Naive B cell (primary cell): ENCODE measurements at regions not wholly inside any gene's neighbourhood (a gene's known extent, or its start where the extent isn't known, plus 50 kb on each side); places are given as distances from the start of the nearest gene placed in this dataset.
A peak's percentile ranks its signal among the peaks of the same experiment; 100 is the strongest.
"Not testable (repeated sequence)": the region's sequence is repeated elsewhere in the genome, so short reads cannot be mapped to it uniquely, and the experiment has no call there.

ENCODE experiments used
- ATAC-seq, 2 donors: fragments of 150-1000 bp; cut with Tn5 transposase; 2 replicates each; pipeline ENCODE4 v1.10.0; 2021; ENCODE audit warnings: low read depth in 2 of 2, mild to moderate bottlenecking in 2 of 2, moderate library complexity in 2 of 2
- DNase-seq: peaks from one replicate; pipeline ENCODE4 v3.0.0; 2022
- H3K27ac Mint-ChIP-seq, 6 donors: one replicate each; pipeline ENCODE4 v1.8.0; 2020 to 2022; ENCODE audit warnings: mild to moderate bottlenecking in 6 of 6, mixed read lengths in 6 of 6, moderate library complexity in 5 of 6, inconsistent platforms in 2 of 6
- H3K27me3 Mint-ChIP-seq, 3 donors: one replicate each; pipeline ENCODE4 v1.8.0; 2021 to 2022; ENCODE audit warnings: mixed read lengths in 3 of 3, mild to moderate bottlenecking in 1 of 3
- H3K36me3 Mint-ChIP-seq, 2 donors: one replicate each; pipeline ENCODE4 v1.8.0; 2020 to 2022; ENCODE audit warnings: mixed read lengths in 2 of 2, inconsistent platforms in 1 of 2, mild to moderate bottlenecking in 1 of 2
- H3K4me1 Mint-ChIP-seq, 3 donors: one replicate each; pipeline ENCODE4 v1.8.0; 2020 to 2022; ENCODE audit warnings: mixed read lengths in 3 of 3, inconsistent platforms in 1 of 3, mild to moderate bottlenecking in 1 of 3, moderate library complexity in 1 of 3
- H3K4me3 Mint-ChIP-seq, 8 donors: one replicate each; pipeline ENCODE4 v1.8.0; 2020 to 2022; ENCODE audit warnings: mild to moderate bottlenecking in 8 of 8, mixed read lengths in 8 of 8, moderate library complexity in 8 of 8, inconsistent platforms in 2 of 8
- H3K9me3 Mint-ChIP-seq, 7 donors: one replicate each; pipeline ENCODE4 v1.8.0; 2020 to 2022; ENCODE audit warnings: mixed read lengths in 7 of 7, mild to moderate bottlenecking in 5 of 7, inconsistent platforms in 2 of 7, moderate library complexity in 1 of 7

DNA sequence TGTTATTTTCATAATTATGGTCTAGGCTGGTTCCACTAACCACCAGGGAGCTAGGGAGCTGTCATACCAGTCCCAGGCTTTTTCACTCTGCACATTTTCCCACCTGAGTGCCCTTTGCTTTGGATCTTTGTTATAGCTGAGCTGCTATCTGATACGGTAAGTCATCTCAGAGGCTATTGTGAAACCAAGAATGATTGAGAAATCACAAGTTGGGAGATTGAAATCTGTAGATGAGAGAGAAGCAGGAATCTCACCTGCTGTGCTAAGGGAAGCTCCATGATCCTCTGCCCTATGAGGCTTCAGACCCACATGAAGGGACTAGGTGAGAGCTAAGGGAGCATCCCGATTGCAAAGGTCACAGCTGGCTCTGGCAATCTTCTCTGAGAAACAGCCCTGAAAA is 307.8 kb downstream of the REEP3 start:
- ATAC-seq (no peak), DNase-seq (no peak)
- H3K4me3 Mint-ChIP-seq, result peak overlapping the region in 1 of 8 donors; percentile 16
- H3K36me3 Mint-ChIP-seq, result no peaks in the 10 kb centered on the region
- H3K27ac Mint-ChIP-seq, result no peak overlapping the region
- H3K4me1 Mint-ChIP-seq, result peaks cover 0 to 4% (median 0%) of the 10 kb centered on the region in 3 donors
- H3K9me3 Mint-ChIP-seq, result peaks cover 0 to 2% (median 0%) of the 10 kb centered on the region in 7 donors
- peaks cover 16 to 21% (median 17%) of the 10 kb centered on the region in 3 donors for H3K27me3 Mint-ChIP-seq

DNA sequence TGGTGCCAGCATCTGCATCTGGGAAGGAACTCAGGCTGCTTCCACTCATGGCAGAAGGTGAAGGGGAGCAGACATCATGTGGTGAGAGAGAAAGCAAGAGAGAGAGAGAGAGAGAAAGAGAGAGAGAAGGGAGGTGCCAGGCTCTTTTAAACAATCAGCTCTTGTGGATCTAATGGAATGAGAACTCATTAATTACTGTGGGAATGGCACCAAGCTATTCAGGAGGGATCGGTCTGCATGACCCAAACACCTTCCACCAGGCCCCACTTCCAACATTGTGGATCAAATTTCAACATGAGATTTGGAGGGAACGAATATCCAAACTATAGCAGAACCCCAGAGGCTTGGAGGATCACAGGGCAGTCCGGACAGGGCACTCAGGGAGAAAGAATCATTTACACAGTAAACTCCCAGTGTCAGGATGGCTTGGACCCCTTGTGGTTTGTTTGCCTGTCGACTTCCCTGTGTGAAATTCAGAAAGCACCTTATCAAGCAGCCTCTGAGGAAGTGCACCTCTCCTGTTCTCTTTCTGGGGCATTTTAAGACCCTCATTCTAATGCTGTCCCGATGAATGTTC is 308.5 kb downstream of the REEP3 start:
- Mint-ChIP-seq H3K27me3 (peaks cover 14 to 16% (median 15%) of the 10 kb centered on the region in 3 donors), H3K9me3 (peaks cover 0 to 2% (median 0%) of the 10 kb centered on the region in 7 donors), H3K36me3 (no peaks in the 10 kb centered on the region), H3K27ac (peak overlapping the region in 1 of 6 donors; percentile 10), H3K4me1 (peaks cover 0 to 4% (median 0%) of the 10 kb centered on the region in 3 donors), H3K4me3 (no peak overlapping the region)
- ATAC-seq (no peak), DNase-seq (no peak)

DNA sequence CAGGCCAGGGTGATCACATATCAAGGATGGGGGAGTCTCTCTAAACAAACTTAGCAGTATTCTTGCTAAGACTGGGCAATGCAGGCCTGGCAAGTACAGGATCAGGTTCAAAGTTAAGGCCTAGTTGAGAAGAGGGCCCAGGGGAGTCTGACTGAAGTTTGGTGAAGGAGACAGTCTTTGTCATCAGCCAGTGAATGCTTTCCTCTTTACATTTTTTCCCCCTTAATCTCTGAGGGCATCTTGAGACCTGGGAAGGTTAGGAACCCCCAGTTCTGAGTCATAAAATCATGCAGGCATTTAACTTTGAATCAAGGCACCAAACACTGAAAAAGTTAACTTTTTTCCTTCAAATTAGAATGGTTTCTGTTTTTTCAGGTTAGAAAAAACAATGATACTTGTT is 311.5 kb downstream of the REEP3 start:
- H3K36me3 Mint-ChIP-seq, result no peaks in the 10 kb centered on the region
- ATAC-seq (no peak), DNase-seq (no peak)
- no peak overlapping the region for H3K4me3 Mint-ChIP-seq
- peaks cover 8 to 13% (median 12%) of the 10 kb centered on the region in 3 donors for H3K27me3 Mint-ChIP-seq
- no peaks in the 10 kb centered on the region for H3K4me1 Mint-ChIP-seq
- no peak overlapping the region for H3K27ac Mint-ChIP-seq
- H3K9me3 Mint-ChIP-seq, result peaks cover 0 to 2% (median 0%) of the 10 kb centered on the region in 7 donors

DNA sequence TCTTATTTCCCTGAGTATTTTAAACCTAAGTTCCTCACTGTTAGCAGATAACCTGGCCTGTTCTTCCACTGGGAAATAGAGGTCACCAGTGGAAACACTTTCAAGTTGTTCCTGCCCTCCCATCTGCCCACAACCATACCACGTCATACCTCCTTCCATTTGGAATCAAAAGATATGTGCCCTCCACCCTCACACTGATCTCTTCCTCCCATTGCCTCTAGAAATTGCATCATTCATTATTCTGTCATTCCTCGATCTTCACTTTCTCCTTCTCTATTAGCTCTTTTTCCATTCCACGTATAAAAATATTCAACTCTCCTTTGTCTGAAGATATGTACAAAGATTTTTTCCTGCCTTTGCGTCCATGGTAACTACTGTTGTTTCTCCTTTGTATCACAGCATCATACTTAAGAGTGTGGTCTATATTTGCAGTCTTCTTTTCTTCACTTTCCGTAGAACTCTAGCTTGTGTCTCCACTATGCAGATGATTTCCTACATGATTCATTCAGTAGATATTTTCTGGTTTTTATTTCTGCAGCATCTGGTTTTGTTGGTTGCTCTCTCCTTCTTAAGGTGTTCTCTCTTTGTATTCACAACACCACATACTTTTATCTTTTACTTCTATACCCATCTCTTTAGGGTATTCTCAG is 312.3 kb downstream of the REEP3 start:
- no peak for DNase-seq
- Mint-ChIP-seq H3K9me3 (peaks cover 0 to 2% (median 0%) of the 10 kb centered on the region in 7 donors), H3K4me3 (no peak overlapping the region), H3K27me3 (peaks cover 8 to 13% (median 12%) of the 10 kb centered on the region in 3 donors), H3K36me3 (no peaks in the 10 kb centered on the region), H3K27ac (no peak overlapping the region), H3K4me1 (no peaks in the 10 kb centered on the region)
- no peak for ATAC-seq

DNA sequence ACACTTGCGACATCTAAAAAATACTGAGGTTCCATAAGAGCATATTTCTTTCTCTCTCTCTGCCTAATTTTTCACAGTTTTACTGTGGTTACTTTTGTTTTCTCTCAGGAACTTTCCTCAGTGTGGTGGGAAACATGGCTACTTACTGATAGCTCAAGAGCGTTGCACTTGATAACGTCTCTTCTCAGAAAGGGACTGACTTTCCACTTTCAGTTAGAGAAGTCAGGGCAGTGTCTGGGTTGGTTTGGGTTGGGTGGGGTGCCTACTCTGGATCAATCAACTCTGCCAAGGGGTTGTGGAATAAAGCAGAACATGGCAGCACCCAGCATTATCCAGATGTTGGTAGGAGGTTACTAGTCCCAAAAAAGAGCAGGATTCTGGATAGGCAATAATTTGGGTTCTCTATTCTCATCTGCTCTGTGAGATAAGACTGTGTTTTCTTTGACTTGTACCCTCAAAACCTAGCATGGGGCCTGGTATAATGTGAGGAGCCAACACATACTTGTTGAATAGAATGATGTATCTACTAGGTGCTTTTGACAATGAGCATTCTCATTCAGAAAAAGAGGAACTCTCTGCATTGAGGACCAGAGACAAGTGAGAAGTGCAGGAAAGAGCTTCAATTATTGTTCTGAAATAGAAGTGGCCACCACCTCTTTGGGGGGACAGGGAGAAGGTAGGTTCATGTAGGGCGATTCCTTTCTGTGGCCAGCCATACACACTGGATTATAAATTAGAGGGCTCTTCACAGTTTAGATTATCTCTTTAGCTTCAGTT is 315.7 kb downstream of the REEP3 start:
- ATAC-seq (no peak), DNase-seq (no peak)
- Mint-ChIP-seq H3K36me3 (no peaks in the 10 kb centered on the region), H3K4me3 (peak overlapping the region in 1 of 8 donors; percentile 7), H3K4me1 (no peaks in the 10 kb centered on the region), H3K27ac (no peak overlapping the region), H3K27me3 (peaks cover 12 to 32% (median 22%) of the 10 kb centered on the region in 3 donors), H3K9me3 (peaks cover 0 to 2% (median 0%) of the 10 kb centered on the region in 7 donors)

DNA sequence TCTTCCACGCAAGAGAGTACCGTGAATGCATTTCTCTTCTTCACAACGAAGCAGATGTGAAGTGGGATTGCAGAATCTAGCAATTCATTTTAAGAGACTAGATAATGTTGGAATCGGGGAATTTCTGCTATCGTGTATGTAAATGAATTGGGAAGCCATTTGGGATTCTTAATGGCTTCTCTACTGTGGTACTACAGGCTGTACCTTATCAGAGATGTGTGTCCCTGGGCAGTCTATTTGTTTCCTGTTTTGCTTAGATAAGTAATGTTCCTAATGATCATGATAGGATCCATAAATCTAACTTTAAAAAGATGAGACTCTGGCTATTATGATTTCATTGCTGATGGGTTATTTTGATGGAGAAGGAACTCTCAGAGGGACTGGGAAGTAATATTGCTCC is 320.6 kb downstream of the REEP3 start:
- Mint-ChIP-seq H3K4me1 (no peaks in the 10 kb centered on the region), H3K27me3 (peaks cover 14 to 30% (median 28%) of the 10 kb centered on the region in 3 donors), H3K36me3 (no peaks in the 10 kb centered on the region), H3K9me3 (no peaks in the 10 kb centered on the region), H3K4me3 (no peak overlapping the region), H3K27ac (no peak overlapping the region)
- DNase-seq (no peak), ATAC-seq (no peak)

DNA sequence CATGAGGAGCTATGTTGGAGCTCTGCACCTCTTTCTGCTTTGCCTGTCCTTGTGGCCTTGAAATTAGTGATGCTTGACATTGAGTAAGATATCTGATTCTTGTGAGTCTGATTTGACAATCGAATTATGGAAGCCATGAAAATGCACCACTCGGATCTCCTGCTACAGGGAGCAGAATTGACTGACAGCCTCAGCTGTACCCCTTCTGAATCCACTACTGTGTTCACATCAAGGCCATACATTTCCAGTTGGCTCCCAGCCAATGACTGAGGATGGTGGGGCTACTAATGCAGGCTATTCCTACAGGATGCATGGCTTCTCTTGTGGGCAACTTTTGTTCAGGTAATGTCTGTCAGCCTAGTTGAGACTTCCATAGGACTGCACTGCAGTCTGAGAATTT is 321.9 kb downstream of the REEP3 start:
- H3K27me3 Mint-ChIP-seq, result peaks cover 22 to 36% (median 34%) of the 10 kb centered on the region in 3 donors
- no peaks in the 10 kb centered on the region for H3K4me1 Mint-ChIP-seq
- H3K27ac Mint-ChIP-seq, result no peak overlapping the region
- H3K4me3 Mint-ChIP-seq, result no peak overlapping the region
- peaks cover 0 to 6% of the 10 kb centered on the region in 2 donors for H3K36me3 Mint-ChIP-seq
- peaks cover 0 to 5% (median 4%) of the 10 kb centered on the region in 7 donors for H3K9me3 Mint-ChIP-seq
- DNase-seq (no peak), ATAC-seq (no peak)

DNA sequence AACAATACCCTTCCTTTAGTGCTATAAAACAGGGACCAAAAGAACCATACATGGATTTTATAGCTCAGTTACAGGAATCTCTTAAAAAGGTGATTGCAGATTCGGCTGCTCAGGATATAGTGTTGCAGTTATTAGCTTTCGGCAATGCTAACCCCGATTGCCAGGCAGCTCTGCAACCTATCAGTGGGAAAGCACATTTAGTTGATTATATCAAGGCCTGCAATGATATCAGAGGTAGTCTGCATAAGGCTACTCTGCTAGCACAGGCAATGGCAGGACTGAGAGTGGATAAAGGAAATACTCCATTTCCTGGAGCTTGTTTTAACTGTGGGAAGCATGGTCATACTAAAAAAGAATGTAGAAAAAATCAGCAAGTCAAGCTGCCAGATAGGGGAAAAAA is 327.7 kb downstream of the REEP3 start:
- peaks cover 6 to 17% (median 15%) of the 10 kb centered on the region in 3 donors for H3K27me3 Mint-ChIP-seq
- ATAC-seq, H3K27ac Mint-ChIP-seq, H3K9me3 Mint-ChIP-seq, H3K36me3 Mint-ChIP-seq, H3K4me3 Mint-ChIP-seq, H3K4me1 Mint-ChIP-seq, DNase-seq: not testable (repeated sequence)

DNA sequence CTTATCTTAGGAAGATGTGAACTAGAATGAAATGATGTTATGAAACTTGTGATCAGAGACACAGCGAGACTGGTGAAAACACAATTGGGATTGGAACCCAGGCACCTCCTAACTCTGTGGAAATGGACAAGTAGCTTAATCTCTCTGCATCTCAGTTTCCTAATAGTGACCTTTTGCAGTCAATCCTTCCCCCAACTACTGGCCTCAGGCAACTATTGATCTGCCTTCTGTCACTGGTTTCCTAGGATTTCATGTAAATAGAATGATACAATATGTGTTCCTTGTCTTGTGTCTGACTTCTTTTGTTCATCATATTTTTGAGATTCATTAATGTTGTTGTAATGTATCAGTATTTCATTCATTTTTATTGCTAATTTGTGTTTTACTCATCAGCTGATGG is 341.7 kb downstream of the REEP3 start:
- peaks cover 0 to 21% (median 7%) of the 10 kb centered on the region in 7 donors for H3K9me3 Mint-ChIP-seq
- no peak overlapping the region for H3K27ac Mint-ChIP-seq
- H3K4me1 Mint-ChIP-seq, result peaks cover 7 to 9% (median 8%) of the 10 kb centered on the region in 3 donors
- H3K4me3 Mint-ChIP-seq, result no peak overlapping the region
- H3K36me3 Mint-ChIP-seq, result peaks cover 0 to 3% of the 10 kb centered on the region in 2 donors
- ATAC-seq (no peak), DNase-seq (no peak)
- peaks cover 42 to 51% (median 45%) of the 10 kb centered on the region in 3 donors for H3K27me3 Mint-ChIP-seq

DNA sequence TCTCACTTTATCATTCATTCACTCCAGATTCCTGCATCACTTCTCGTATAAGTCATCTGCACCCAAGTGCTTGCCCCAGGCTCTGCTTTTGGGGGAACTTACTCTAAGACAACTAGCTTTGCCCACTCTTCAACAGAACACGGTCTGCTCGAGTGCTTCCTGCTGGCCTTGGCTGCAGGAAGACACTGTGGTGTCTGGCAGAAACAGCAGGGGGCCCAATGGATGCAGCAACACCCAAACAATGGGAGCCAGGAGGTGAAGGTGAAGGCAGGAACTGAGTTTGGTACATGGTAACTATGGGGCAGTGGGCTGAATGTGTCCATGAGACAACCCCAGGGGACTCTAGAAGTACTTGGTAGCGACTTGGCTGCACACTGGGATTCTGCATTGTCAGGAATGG is 344.0 kb downstream of the REEP3 start:
- Mint-ChIP-seq H3K27me3 (peaks cover 39 to 63% (median 42%) of the 10 kb centered on the region in 3 donors), H3K4me3 (peak overlapping the region in 2 of 8 donors; percentile 7 to 48), H3K4me1 (peaks cover 7 to 9% (median 8%) of the 10 kb centered on the region in 3 donors), H3K36me3 (no peaks in the 10 kb centered on the region), H3K9me3 (peaks cover 0 to 5% (median 0%) of the 10 kb centered on the region in 7 donors), H3K27ac (no peak overlapping the region)
- ATAC-seq (no peak), DNase-seq (no peak)

DNA sequence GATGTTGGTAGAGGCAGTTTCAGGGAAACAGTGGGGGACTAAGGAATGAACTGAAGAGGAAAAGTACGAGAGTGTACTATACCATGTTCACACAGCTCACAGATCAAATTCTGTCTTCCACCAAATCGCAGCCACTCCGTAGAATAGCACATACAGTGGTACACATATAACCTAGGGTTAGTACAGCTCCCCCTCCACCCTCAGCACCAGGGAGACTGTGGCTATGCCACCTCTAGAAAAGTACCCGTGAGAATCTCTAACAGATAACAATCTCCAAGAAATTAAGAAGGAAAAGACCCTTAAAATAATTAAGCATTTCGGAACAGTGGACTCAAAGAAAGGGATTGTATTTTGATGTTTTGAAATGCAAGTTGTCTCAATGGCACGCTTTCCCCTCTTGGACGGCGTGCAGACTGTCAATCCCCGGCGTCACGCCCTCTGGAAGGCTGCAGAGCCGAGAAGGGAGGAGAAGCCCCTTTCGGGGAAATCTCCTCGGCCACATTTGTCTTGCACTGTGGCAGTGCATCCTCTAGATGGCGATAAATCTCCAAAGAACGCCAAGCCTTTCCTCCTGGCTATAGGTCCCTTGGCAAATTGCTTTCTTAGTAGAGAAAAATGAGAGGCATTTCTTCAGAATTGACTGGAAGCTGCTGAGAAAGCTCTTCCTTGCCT is 345.0 kb downstream of the REEP3 start:
- DNase-seq, result peak; percentile 14
- H3K4me1 Mint-ChIP-seq, result peaks cover 7 to 9% (median 8%) of the 10 kb centered on the region in 3 donors
- peaks cover 39 to 63% (median 42%) of the 10 kb centered on the region in 3 donors for H3K27me3 Mint-ChIP-seq
- no peaks in the 10 kb centered on the region for H3K36me3 Mint-ChIP-seq
- no peaks in the 10 kb centered on the region for H3K9me3 Mint-ChIP-seq
- peak overlapping the region in 1 of 6 donors; percentile 54 for H3K27ac Mint-ChIP-seq
- peak overlapping the region in 2 of 8 donors; percentile 6 to 40 for H3K4me3 Mint-ChIP-seq
- ATAC-seq, result peak; percentile 58 to 78

DNA sequence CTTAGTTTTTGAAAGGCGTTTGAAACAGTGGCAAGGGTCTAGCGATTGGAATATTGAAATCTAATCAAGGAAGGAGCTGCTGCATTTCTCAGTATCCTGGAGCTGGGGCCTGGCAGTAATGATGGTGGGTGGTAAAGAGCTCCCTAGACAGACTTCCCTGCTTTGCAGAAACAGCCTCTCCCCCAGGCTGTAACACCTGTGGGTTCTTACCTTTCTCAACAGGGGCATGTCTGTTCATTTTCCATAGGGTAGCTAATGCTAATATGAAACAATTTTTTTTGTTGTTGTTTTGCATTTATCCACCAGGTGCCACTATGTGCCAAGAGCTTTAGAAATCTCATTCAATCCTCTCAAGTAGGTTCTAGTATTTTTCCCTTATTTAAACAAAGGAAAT is 345.5 kb downstream of the REEP3 start:
- Mint-ChIP-seq H3K4me3 (peak overlapping the region in 1 of 8 donors; percentile 6), H3K27me3 (peaks cover 38 to 60% (median 39%) of the 10 kb centered on the region in 3 donors), H3K4me1 (peaks cover 7 to 9% (median 8%) of the 10 kb centered on the region in 3 donors), H3K27ac (no peak overlapping the region), H3K36me3 (no peaks in the 10 kb centered on the region), H3K9me3 (no peaks in the 10 kb centered on the region)
- peak; percentile 41 to 61 for ATAC-seq
- DNase-seq, result no peak

DNA sequence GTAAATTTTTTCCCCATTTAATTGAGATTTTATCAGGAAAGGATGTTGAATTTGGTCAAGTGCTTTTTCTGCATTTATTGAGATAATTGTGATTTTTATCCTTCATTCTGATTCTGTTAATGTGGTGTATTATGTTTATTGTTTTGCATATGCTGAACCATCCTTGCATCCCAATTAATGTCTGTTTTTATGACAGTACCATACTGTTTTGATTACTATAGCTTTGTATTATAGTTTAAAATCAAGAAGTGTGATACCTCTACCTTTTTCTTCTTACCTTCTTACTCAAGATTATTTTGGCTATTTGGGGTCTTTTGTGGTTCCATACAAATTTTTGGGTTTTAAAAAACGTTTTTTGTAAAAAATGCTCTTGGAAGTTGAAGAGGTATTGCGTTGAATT is 357.2 kb downstream of the REEP3 start:
- Mint-ChIP-seq H3K4me3 (no peak overlapping the region), H3K27me3 (peaks cover 0 to 20% (median 14%) of the 10 kb centered on the region in 3 donors), H3K4me1 (no peaks in the 10 kb centered on the region), H3K27ac (no peak overlapping the region), H3K9me3 (peaks cover 7 to 46% (median 24%) of the 10 kb centered on the region in 7 donors), H3K36me3 (no peaks in the 10 kb centered on the region)
- DNase-seq, result no peak
- no peak for ATAC-seq
